DND-41 (cell line): ENCODE measurements at regions not wholly inside any gene's neighbourhood (a gene's known extent, or its start where the extent isn't known, plus 50 kb on each side); places are given as distances from the start of the nearest gene placed in this dataset.

Experiments used
- CTCF ChIP-seq: IDR thresholded peaks from 2 replicates; pipeline ENCODE4 v1.5.1; 2012; ENCODE audit warnings: borderline replicate concordance, low read length, moderate library complexity, mild to moderate bottlenecking; ENCODE audit not compliant: poor library complexity, severe bottlenecking; ENCODE audit errors: extremely low read depth
- EZH2 ChIP-seq: IDR thresholded peaks from 3 replicates; pipeline ENCODE4 v1.6.1; 2012; ENCODE audit warnings: borderline replicate concordance, low read depth, mild to moderate bottlenecking, moderate library complexity, low read length, inconsistent platforms; ENCODE audit not compliant: severe bottlenecking

DNA sequence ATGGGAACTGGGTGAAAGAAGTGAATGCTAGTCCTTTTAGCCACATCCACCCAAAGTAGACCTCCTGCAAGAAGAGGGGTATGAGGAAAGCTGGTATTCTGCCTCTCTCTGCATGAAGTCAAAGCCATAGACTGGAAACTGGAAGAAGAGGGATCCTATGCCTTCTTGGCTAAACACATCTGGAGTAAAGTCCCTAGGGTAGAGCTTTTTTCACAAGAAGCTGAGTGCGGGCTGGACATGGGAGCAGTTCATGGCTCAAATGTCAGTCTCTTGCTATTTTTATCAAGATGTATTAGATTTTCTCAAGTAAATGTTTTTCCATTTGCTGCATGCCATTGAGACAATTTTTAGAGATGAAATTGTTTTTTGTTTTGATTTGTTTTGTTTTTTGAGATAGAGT, 206.5 kb upstream of the TMEM72 start:
- TF ChIP-seq CTCF = no peak
- no peak for TF ChIP-seq EZH2
